ENCODE measurements at regions not wholly inside any gene's neighbourhood (a gene's known extent, or its start where the extent isn't known, plus 50 kb on each side); places are given as distances from the start of the nearest gene placed in this dataset.

- H3K36me3 ChIP-seq = no peaks in the 10 kb centered on the region
- H3K9me3 ChIP-seq = no peaks in the 10 kb centered on the region
- no peaks in the 10 kb centered on the region for H3K27me3 ChIP-seq
- TF ChIP-seq CTCF (IDR thresholded peaks at IDR 0.05) = no peak
- H3K4me3 ChIP-seq (ENCODE audit: low read depth in 1 of 2, low read length in 1 of 2) = no peak overlapping the region
- H3K27ac ChIP-seq = no peak overlapping the region
- no peaks in the 10 kb centered on the region for H3K4me1 ChIP-seq (ENCODE audit: control insufficient read depth in 1 of 2, insufficient read depth in 1 of 2, low read depth in 1 of 2, low read length in 1 of 2)
Measured at GRCh38 chr2:145197944-145198343, 678.0 kb upstream of the ZEB2 start.

GRCh38 chr2:145194673-145195072 lies 674.8 kb upstream of the ZEB2 start:
- no peak overlapping the region for H3K4me3 ChIP-seq (ENCODE audit: low read depth in 1 of 2, low read length in 1 of 2)
- H3K36me3 ChIP-seq = no peaks in the 10 kb centered on the region
- H3K4me1 ChIP-seq (ENCODE audit: control insufficient read depth in 1 of 2, insufficient read depth in 1 of 2, low read depth in 1 of 2, low read length in 1 of 2) = no peaks in the 10 kb centered on the region
- no peaks in the 10 kb centered on the region for H3K9me3 ChIP-seq
- no peak for TF ChIP-seq CTCF (IDR thresholded peaks at IDR 0.05)
- H3K27me3 ChIP-seq = no peaks in the 10 kb centered on the region
- no peak overlapping the region for H3K27ac ChIP-seq

DNA sequence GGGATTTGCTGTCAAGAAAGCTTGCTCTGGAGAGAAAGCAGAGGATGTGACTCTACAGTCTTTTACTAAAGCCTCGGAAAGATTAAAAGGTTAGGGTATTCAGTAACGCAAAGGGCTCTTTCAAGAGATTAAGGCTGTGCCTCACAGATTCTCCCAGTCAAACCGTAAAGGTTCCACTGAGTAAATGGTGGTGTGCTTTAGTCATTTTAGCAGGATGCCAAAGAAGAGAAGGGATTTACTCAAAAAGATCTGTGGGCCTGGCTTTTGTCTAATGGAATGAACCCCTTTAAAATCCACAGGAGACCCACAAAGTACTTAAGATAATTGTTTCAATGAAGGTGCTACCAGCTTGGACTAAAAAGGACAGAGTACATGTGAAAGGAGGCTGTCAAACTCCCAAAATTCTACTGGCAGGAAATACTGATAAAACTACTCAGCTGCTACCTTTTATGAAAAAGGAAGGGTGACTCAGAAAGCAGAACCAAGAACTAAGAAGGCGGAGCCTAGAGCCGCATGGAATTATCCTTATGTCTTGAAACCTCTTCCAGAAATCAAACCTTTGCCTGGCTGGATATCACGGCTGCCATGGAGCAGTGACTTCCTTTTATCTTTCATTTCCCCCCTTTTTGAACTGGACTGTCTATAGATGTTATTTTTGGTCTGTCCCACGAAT lies 670.2 kb upstream of the ZEB2 start:
- no peak overlapping the region for H3K27ac ChIP-seq
- no peaks in the 10 kb centered on the region for H3K36me3 ChIP-seq
- TF ChIP-seq CTCF (IDR thresholded peaks at IDR 0.05) = no peak
- no peak overlapping the region for H3K4me3 ChIP-seq (ENCODE audit: low read depth in 1 of 2, low read length in 1 of 2)
- H3K9me3 ChIP-seq = no peaks in the 10 kb centered on the region
- peaks cover 2 to 6% of the 10 kb centered on the region in 2 experiments for H3K4me1 ChIP-seq (ENCODE audit: control insufficient read depth in 1 of 2, insufficient read depth in 1 of 2, low read depth in 1 of 2, low read length in 1 of 2)
- H3K27me3 ChIP-seq = no peaks in the 10 kb centered on the region

GRCh38 chr2:145186303-145186702 lies 666.4 kb upstream of the ZEB2 start:
- no peak for TF ChIP-seq CTCF (IDR thresholded peaks at IDR 0.05)
- Histone ChIP-seq H3K36me3 (no peaks in the 10 kb centered on the region), H3K9me3 (no peaks in the 10 kb centered on the region), H3K4me3 (ENCODE audit: low read depth in 1 of 2, low read length in 1 of 2) (no peak overlapping the region), H3K27ac (no peak overlapping the region), H3K4me1 (ENCODE audit: control insufficient read depth in 1 of 2, insufficient read depth in 1 of 2, low read depth in 1 of 2, low read length in 1 of 2) (peaks cover 9 to 19% of the 10 kb centered on the region in 2 experiments), H3K27me3 (no peaks in the 10 kb centered on the region)

DNA sequence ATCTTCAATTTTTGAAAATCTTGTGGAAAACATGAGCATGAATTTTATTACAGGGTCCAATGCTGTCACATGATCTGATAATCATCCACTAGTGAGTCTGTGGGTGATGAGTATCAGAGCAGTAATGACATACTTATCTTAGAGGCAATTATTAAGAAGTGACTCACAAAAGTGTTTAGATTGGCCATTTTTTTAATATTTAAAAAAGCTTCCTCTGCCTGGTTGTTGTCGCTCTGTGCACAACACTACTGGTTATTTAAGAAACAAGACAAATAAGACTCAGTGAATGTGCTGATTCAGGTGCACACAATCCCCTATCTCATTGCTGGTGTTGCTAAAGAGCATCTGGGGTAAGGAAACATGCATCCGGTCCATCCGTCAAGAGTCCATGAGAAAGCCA lies 665.8 kb upstream of the ZEB2 start:
- H3K36me3 ChIP-seq = no peaks in the 10 kb centered on the region
- no peak overlapping the region for H3K4me3 ChIP-seq (ENCODE audit: low read depth in 1 of 2, low read length in 1 of 2)
- H3K4me1 ChIP-seq (ENCODE audit: control insufficient read depth in 1 of 2, insufficient read depth in 1 of 2, low read depth in 1 of 2, low read length in 1 of 2) = peaks cover 9 to 19% of the 10 kb centered on the region in 2 experiments
- no peaks in the 10 kb centered on the region for H3K9me3 ChIP-seq
- H3K27me3 ChIP-seq = no peaks in the 10 kb centered on the region
- TF ChIP-seq CTCF (IDR thresholded peaks at IDR 0.05) = no peak
- H3K27ac ChIP-seq = no peak overlapping the region

Measured in neutrophil (primary cell).